HepG2 (cell line): ENCODE measurements at regions not wholly inside any gene's neighbourhood (a gene's known extent, or its start where the extent isn't known, plus 50 kb on each side); places are given as distances from the start of the nearest gene placed in this dataset.

Source experiments
- ATAC-seq: fragments of 200-7000 bp; cut with Tn5 transposase; 3 replicates; pipeline ENCODE4 v1.9.1; 2020; ENCODE audit warnings: mild to moderate bottlenecking, moderate library complexity
- BruUV-seq: library from RNA; stranded (reverse); fragments of 400-500 nt; replicated peaks from 2 replicates; lab custom pipeline; 2021; lab: Mats Ljungman, UMichigan
- CTCF ChIA-PET: fragments of 300-600 bp; formaldehyde crosslinking; extraction: SDS; loops from one replicate; lab custom pipeline; 2021; ENCODE audit warnings: low total read pairs, inconsistent platforms, low intra/inter-chr PET ratio; lab: Yijun Ruan, JAX
- POLR2A ChIA-PET: fragments of 350-600 bp; sonication (Branson Sonifier 250); formaldehyde crosslinking; loops from one replicate; lab custom pipeline; 2020; ENCODE audit warnings: antibody characterized with exemption, inconsistent platforms; lab: Yijun Ruan, JAX
- DNase-seq: peaks from one replicate; pipeline ENCODE4 v3.0.0-alpha.2; 2015; ENCODE audit warnings: low spot score
- FAIRE-seq: peaks from 3 replicates; lab custom pipeline; 2011; peaks lifted over from hg19 to GRCh38; lab: Jason Lieb, UNC
- H2AFZ ChIP-seq: one replicate; pipeline ENCODE4 v1.6.1; 2011; ENCODE audit warnings: low read length, inconsistent platforms
- H3K27ac ChIP-seq: fragments of 300-600 bp; 3 replicates; pipeline ENCODE4 v1.8.0; 2011; ENCODE audit warnings: mixed run types, mild to moderate bottlenecking, mixed read lengths, low read length, inconsistent platforms; ENCODE audit not compliant: insufficient read depth; ENCODE audit errors: extremely low read length
- H3K27me3 ChIP-seq, 2 experiments: fragments of 200-600 bp in 1 of 2; 2 replicates in 1 of 2; 3 replicates in 1 of 2; pipeline versions ENCODE4 v1.6.0 to v1.8.0; 2011; ENCODE audit warnings: low read length in 2 of 2, mild to moderate bottlenecking in 2 of 2, moderate library complexity in 2 of 2, inconsistent platforms in 1 of 2; ENCODE audit not compliant: insufficient read depth in 2 of 2, control insufficient read depth in 1 of 2
- H3K36me3 ChIP-seq, 2 experiments: fragments of 200-600 bp in 1 of 2; replicated peaks in 1 of 2; 2 replicates in 1 of 2; 3 replicates in 1 of 2; pipeline versions ENCODE4 v1.5.1 to v1.8.0; 2011; ENCODE audit warnings: low read length in 2 of 2, inconsistent platforms in 1 of 2; ENCODE audit not compliant: insufficient read depth in 2 of 2, control insufficient read depth in 1 of 2
- H3K4me1 ChIP-seq: 2 replicates; pipeline ENCODE4 v1.5.1; 2012; ENCODE audit warnings: low read length, inconsistent platforms; ENCODE audit not compliant: insufficient read depth
- H3K4me2 ChIP-seq: 2 replicates; pipeline ENCODE4 v1.6.0; 2011; ENCODE audit warnings: low read depth, low read length, inconsistent platforms
- H3K4me3 ChIP-seq, 3 experiments: fragments of 200-600 bp in 1 of 3; sonication (generic), shearing (Covaris generic) in 1 of 3; replicated peaks in 1 of 3; 2 replicates each; pipeline ENCODE4 v1.5.1; 2011 to 2016; ENCODE audit warnings: low read length in 3 of 3, inconsistent platforms in 2 of 3, low read depth in 2 of 3, mild to moderate bottlenecking in 2 of 3, control low read depth in 1 of 3, mixed read lengths in 1 of 3; ENCODE audit not compliant: insufficient read depth in 1 of 3
- H3K79me2 ChIP-seq: one replicate; pipeline ENCODE4 v1.6.1; 2011; ENCODE audit warnings: low read length, inconsistent platforms; ENCODE audit not compliant: insufficient read depth
- H3K9ac ChIP-seq: 2 replicates; pipeline ENCODE4 v1.6.0; 2011; ENCODE audit warnings: mild to moderate bottlenecking, low read depth, low read length, inconsistent platforms; ENCODE audit not compliant: insufficient read depth
- H3K9me3 ChIP-seq: 2 replicates; pipeline ENCODE4 v1.5.1; 2012; ENCODE audit warnings: mild to moderate bottlenecking, low read length
- H4K20me1 ChIP-seq: 2 replicates; pipeline ENCODE4 v1.6.0; 2011; ENCODE audit warnings: inconsistent platforms, mild to moderate bottlenecking, low read length, moderate library complexity; ENCODE audit not compliant: insufficient read depth
- FOXK2 ChIP-seq: fragments of 450-650 bp; IDR thresholded peaks from 2 replicates; pipeline ENCODE4 v1.6.1; 2016
- HNRNPH1 ChIP-seq: fragments of 200-400 bp; formaldehyde crosslinking; optimal IDR thresholded peaks from 2 replicates; pipeline ENCODE3; 2017; ENCODE audit warnings: mild to moderate bottlenecking, low read depth, low read length
- HOXD1 ChIP-seq: sonication (generic); formaldehyde crosslinking; IDR thresholded peaks from 2 replicates; pipeline ENCODE4 v1.5.0; 2020; ENCODE audit warnings: missing genetic modification reagents
- KDM4B ChIP-seq: sonication (generic); formaldehyde crosslinking; IDR thresholded peaks from 2 replicates; pipeline ENCODE4 v1.4.0; 2020; ENCODE audit warnings: missing genetic modification reagents
- MIER2 ChIP-seq: IDR thresholded peaks from 2 replicates; pipeline ENCODE4 v1.6.1; 2016; ENCODE audit warnings: missing biosample characterization, missing genetic modification reagents
- NBN ChIP-seq: fragments of 450-650 bp; conservative IDR thresholded peaks from 2 replicates; pipeline ENCODE4 v1.6.1; 2017
- ZFP36L1 ChIP-seq: sonication (generic); formaldehyde crosslinking; IDR thresholded peaks from 2 replicates; pipeline ENCODE4 v1.8.0; 2022; ENCODE audit warnings: mild to moderate bottlenecking, missing genetic modification reagents, moderate library complexity
- ZNF460 ChIP-seq: sonication (generic); formaldehyde crosslinking; IDR thresholded peaks from 2 replicates; pipeline ENCODE4 v1.5.1; 2020; ENCODE audit warnings: missing genetic modification reagents, mild to moderate bottlenecking, borderline replicate concordance
- WGBS: methylation state at CpG from one replicate; pipeline ENCODE4 v1.1.6; 2017; ENCODE audit warnings: low lambda C conversion rate; 5-methylcytosine and 5-hydroxymethylcytosine counted together
- in situ Hi-C: cut with HindIII; loops from 2 replicates; pipeline ENCODE4 v1.10.0; 2017; ENCODE audit warnings: low pct_unique_long_range_greater_than_20kb; ENCODE audit not compliant: extremely low pct_ligation_motif_present
- intact Hi-C: fragments of 100-400 bp; cut with micrococcal nuclease; formaldehyde crosslinking; loops from one replicate; pipeline ENCODE4 v1.10.0; 2022; ENCODE audit not compliant: unreplicated experiment
- TF ChIP-seq, protein P1 (sequence below): IDR thresholded peaks from 2 replicates; pipeline ENCODE4 v1.6.1; 2016; ENCODE audit warnings: missing biosample characterization, missing genetic modification reagents, low read depth
- TF ChIP-seq, protein P2 (sequence below): sonication (generic); IDR thresholded peaks from 2 replicates; pipeline ENCODE4 v1.6.1; 2016; ENCODE audit warnings: low read depth, borderline replicate concordance
- TF ChIP-seq, protein P3 (sequence below): conservative IDR thresholded peaks from 2 replicates; pipeline ENCODE4 v1.6.1; 2018; ENCODE audit warnings: missing genetic modification reagents

GRCh38 chr1:239758756-239759155 lies 332.9 kb upstream of the FMN2 start:
- Histone ChIP-seq H3K79me2 (no peaks in the 10 kb centered on the region), H2AFZ (no peak overlapping the region), H3K9me3 (no peaks in the 10 kb centered on the region), H3K4me1 (no peaks in the 10 kb centered on the region), H3K27me3 (no peaks in the 10 kb centered on the region), H3K4me2 (no peak overlapping the region), H3K4me3 (no peak overlapping the region), H3K9ac (no peak overlapping the region)
- CTCF ChIA-PET, result no interaction called here
- intact Hi-C loops, result no loop called here
- no peak for FAIRE-seq
- DNase-seq, result no peak
- no peak for ATAC-seq
- POLR2A ChIA-PET, result no interaction called here
- TF ChIP-seq FOXK2 (no peak), ZFP36L1 (CRISPR knock-in tag) (no peak), NBN (no peak), KDM4B (CRISPR knock-in tag) (no peak), HOXD1 (CRISPR knock-in tag) (no peak), MIER2 (no peak), HNRNPH1 (no peak), ZNF460 (no peak)
- TF ChIP-seq, protein P1, sequence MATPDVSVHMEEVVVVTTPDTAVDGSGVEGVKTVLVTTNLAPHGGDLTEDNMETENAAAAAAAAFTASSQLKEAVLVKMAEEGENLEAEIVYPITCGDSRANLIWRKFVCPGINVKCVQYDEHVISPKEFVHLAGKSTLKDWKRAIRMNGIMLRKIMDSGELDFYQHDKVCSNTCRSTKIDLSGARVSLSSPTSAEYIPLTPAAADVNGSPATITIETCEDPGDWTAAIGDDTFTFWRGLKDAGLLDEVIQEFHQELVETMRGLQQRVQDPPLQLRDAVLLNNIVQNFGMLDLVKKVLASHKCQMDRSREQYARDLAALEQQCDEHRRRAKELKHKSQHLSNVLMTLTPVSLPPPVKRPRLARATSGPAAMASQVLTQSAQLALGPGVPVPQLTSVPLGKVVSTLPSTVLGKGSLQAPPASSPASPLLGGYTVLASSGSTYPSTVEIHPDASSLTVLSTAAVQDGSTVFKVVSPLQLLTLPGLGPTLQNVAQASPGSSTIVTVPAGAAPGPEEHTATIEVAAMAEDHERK (CRISPR knock-in tag), result no peak
- TF ChIP-seq, protein P2, sequence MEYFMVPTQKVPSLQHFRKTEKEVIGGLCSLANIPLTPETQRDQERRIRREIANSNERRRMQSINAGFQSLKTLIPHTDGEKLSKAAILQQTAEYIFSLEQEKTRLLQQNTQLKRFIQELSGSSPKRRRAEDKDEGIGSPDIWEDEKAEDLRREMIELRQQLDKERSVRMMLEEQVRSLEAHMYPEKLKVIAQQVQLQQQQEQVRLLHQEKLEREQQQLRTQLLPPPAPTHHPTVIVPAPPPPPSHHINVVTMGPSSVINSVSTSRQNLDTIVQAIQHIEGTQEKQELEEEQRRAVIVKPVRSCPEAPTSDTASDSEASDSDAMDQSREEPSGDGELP, result no peak
- TF ChIP-seq, protein P3, sequence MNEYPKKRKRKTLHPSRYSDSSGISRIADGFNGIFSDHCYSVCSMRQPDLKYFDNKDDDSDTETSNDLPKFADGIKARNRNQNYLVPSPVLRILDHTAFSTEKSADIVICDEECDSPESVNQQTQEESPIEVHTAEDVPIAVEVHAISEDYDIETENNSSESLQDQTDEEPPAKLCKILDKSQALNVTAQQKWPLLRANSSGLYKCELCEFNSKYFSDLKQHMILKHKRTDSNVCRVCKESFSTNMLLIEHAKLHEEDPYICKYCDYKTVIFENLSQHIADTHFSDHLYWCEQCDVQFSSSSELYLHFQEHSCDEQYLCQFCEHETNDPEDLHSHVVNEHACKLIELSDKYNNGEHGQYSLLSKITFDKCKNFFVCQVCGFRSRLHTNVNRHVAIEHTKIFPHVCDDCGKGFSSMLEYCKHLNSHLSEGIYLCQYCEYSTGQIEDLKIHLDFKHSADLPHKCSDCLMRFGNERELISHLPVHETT (CRISPR knock-in tag), result no peak
- TF ChIP-seq, all 625 proteins: peak for 0
- no TSS peak for BruUV-seq
- no peaks in the 10 kb centered on the region for H3K36me3 ChIP-seq
- no peak overlapping the region for H3K27ac ChIP-seq
- in situ Hi-C loops, result no loop called here
- WGBS, result 64% methylated on average over 3 of the region's 3 CpGs
- no peaks in the 10 kb centered on the region for H4K20me1 ChIP-seq
